ENCODE measurements at regions not wholly inside any gene's neighbourhood (a gene's known extent, or its start where the extent isn't known, plus 50 kb on each side); places are given as distances from the start of the nearest gene placed in this dataset.

GRCh38 chr12:30044206-30044605, 260.5 kb upstream of the TMTC1 start:
- no peak for TF ChIP-seq CTCF (IDR thresholded peaks at IDR 0.05; ENCODE audit: insufficient read depth, low read length, poor library complexity, severe bottlenecking)
- Histone ChIP-seq H3K4me3 (replicated peaks; ENCODE audit: low read depth, low read length) (no peak overlapping the region), H3K27me3 (replicated peaks; ENCODE audit: control insufficient read depth, insufficient read depth, low read length) (no peaks in the 10 kb centered on the region), H3K36me3 (ENCODE audit: control insufficient read depth, insufficient read depth, low read length) (no peaks in the 10 kb centered on the region)
- no peak for DNase-seq (ENCODE audit: extremely low read depth, insufficient read length)

GRCh38 chr12:30043151-30043847, 259.6 kb upstream of the TMTC1 start:
- Histone ChIP-seq H3K4me3 (replicated peaks; ENCODE audit: low read depth, low read length) (no peak overlapping the region), H3K36me3 (ENCODE audit: control insufficient read depth, insufficient read depth, low read length) (no peaks in the 10 kb centered on the region), H3K27me3 (replicated peaks; ENCODE audit: control insufficient read depth, insufficient read depth, low read length) (no peaks in the 10 kb centered on the region)
- DNase-seq (ENCODE audit: extremely low read depth, insufficient read length), result no peak
- no peak for TF ChIP-seq CTCF (IDR thresholded peaks at IDR 0.05; ENCODE audit: insufficient read depth, low read length, poor library complexity, severe bottlenecking)

- Histone ChIP-seq H3K36me3 (ENCODE audit: control insufficient read depth, insufficient read depth, low read length) (no peaks in the 10 kb centered on the region), H3K4me3 (replicated peaks; ENCODE audit: low read depth, low read length) (no peak overlapping the region), H3K27me3 (replicated peaks; ENCODE audit: control insufficient read depth, insufficient read depth, low read length) (no peaks in the 10 kb centered on the region)
- no peak for DNase-seq (ENCODE audit: extremely low read depth, insufficient read length)
- no peak for TF ChIP-seq CTCF (IDR thresholded peaks at IDR 0.05; ENCODE audit: insufficient read depth, low read length, poor library complexity, severe bottlenecking)
These were observed 257.4 kb upstream of the TMTC1 start for GRCh38 chr12:30041096-30041495.

GRCh38 chr12:30030693-30031374, 247.1 kb upstream of the TMTC1 start:
- TF ChIP-seq CTCF (IDR thresholded peaks at IDR 0.05; ENCODE audit: insufficient read depth, low read length, poor library complexity, severe bottlenecking), result no peak
- Histone ChIP-seq H3K36me3 (ENCODE audit: control insufficient read depth, insufficient read depth, low read length) (no peaks in the 10 kb centered on the region), H3K4me3 (replicated peaks; ENCODE audit: low read depth, low read length) (no peak overlapping the region), H3K27me3 (replicated peaks; ENCODE audit: control insufficient read depth, insufficient read depth, low read length) (no peaks in the 10 kb centered on the region)
- DNase-seq (ENCODE audit: extremely low read depth, insufficient read length), result no peak

- H3K4me3 ChIP-seq (replicated peaks; ENCODE audit: low read depth, low read length), result no peak overlapping the region
- no peak for DNase-seq (ENCODE audit: extremely low read depth, insufficient read length)
- no peaks in the 10 kb centered on the region for H3K27me3 ChIP-seq (replicated peaks; ENCODE audit: control insufficient read depth, insufficient read depth, low read length)
- no peaks in the 10 kb centered on the region for H3K36me3 ChIP-seq (ENCODE audit: control insufficient read depth, insufficient read depth, low read length)
- no peak for TF ChIP-seq CTCF (IDR thresholded peaks at IDR 0.05; ENCODE audit: insufficient read depth, low read length, poor library complexity, severe bottlenecking)
These were observed 243.0 kb upstream of the TMTC1 start for GRCh38 chr12:30026621-30027234.
